ENCODE measurements at regions not wholly inside any gene's neighbourhood (a gene's known extent, or its start where the extent isn't known, plus 50 kb on each side); places are given as distances from the start of the nearest gene placed in this dataset.
"Not testable (repeated sequence)": the region's sequence is repeated elsewhere in the genome, so short reads cannot be mapped to it uniquely, and the experiment has no call there.

DNA sequence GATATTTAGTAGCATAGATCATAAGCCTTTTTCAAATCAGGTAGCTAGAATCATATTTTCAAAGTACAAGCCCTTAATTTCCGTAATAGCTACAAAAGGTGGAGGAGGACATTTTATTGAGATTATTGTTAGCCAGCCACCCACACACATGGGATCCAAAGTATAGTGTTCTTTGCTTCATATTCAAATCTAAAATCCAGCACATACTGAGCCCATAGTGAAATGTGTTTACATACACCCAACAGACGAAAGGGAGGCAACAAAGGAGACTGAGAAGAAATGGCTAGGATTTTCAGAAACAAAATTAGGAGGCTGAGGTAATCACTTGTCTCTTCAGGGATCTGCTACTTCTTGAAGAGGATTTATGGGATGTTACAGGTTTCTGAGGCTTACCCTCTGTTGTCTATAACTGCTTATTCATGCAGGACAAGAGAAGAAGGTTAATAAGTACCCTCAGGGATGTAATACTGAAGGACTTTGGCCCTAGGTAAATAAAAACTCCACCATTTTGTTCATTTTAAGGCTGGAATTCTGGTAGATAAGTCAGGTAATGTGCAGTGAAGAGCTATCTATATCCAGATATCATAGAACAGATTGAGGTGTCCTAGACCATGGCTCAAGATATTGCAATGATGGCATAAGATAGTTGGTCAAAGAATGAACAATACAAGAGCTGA is 182.1 kb downstream of the SPDYE17 start:
- not testable (repeated sequence) for DNase-seq

DNA sequence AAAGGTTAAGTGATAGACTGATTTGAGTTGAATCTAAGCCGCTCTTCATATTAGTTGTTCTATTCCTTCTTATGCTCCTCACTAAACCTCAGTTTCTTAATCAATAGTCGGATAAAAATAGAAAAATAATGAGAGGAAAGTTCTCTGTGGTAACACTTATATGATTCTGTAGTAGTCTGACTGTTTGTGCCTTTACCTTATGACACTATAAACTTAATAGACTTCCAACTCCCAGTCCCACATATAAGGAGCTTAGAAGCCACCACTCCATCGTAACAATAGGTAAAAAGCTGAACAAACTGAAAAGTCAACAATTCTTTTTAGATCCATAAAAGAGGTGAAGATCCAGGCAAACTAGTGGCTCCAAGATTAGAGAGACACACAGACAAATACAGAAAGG is 192.3 kb downstream of the SPDYE17 start:
- DNase-seq, result not testable (repeated sequence)

DNA sequence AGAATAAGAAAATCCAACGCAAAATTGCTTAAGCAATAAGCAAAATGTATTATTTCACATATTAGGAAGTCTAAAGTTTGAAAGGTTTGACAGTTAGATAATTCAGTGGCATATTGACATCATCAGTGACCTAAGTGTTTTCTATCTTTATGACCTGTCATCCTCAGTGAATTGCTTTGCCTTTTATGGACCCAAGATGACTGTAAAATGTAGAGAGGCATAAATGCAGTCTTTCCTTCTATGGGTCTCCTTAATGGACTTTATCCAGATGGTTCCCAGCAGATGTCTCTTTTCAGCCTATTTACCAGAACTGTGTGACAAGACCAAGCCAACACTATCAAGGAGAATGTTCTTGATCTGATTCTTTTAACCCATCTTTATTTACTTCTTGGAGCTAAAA is 192.9 kb downstream of the SPDYE17 start:
- not testable (repeated sequence) for DNase-seq

DNA sequence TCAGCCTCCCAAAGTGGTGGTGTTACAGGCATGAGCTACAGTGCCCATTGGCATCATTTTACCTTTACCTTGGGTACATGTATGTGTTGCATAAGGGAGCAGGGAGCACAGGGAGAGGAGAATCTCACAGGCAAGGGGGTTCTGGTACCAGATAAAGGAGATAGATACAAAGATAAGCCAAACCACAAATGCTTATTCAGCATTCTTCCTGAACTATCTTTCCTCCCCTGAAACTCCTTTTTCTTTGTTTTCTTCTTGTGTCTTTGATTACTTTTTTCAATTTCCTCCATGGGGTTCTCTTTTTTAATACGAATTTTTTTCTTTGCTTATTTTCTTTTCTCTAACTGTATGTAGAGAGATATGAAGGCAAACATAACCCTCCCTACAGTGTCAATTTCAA is 193.8 kb downstream of the SPDYE17 start:
- DNase-seq, result not testable (repeated sequence)

DNA sequence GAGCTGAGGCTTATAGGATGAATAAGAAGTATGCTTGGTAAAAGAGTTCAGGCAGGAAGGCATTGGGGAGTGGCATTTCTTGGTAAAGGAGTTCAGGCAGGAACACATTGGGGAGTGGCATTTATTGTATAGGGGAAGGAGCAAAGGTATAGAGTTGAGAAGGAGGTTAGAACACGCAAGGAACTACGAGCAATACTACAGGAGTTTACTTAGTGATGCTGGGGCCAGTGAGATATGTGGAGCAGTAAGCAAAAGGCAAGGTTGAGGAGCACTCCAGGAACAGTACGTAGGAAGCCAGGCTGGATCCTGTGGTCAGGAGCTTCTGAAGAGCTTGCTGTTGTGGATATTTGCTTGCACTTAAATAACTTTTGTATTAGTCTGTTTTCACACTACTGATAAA is 202.2 kb upstream of the POMZP3 start:
- DNase-seq, result not testable (repeated sequence)

DNA sequence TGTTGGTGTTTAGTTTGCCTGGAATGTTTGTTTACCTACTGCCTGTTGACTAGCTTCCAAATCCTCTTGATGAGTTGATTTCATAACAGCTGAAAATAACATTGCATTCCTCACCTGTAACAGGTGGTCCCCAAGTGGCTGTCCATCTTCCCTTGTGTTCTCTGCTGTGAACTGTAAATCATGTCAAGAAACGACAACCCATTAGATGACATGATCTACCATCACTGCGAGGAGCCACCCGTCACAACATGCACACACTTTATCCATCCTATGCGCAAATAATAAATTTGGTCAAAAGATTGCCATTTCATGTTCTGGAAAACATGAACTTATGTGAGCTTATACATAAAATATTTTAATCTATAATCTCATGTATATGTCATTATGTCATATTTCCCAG is 199.1 kb upstream of the POMZP3 start:
- not testable (repeated sequence) for DNase-seq

DNA sequence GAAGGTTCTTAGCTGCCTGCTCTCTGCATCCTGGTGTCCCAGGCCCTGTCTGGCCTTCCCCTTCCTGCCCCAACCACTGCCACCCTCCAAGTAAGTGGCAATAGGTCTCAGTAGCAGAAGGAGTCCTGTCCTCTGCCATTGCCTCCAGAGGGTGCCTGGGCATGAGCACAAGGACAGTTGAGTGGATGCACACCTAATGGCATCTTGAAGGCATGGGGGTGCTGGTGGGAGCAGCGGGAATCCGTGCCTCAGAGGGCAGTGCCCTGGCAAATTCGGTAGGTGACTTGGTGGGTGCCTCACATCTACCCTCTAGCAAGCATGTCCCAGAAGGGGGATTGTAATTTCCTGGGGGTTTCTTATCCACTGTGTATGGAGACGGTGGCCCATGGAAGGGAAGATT is 182.8 kb upstream of the POMZP3 start:
- DNase-seq, result not testable (repeated sequence)

DNA sequence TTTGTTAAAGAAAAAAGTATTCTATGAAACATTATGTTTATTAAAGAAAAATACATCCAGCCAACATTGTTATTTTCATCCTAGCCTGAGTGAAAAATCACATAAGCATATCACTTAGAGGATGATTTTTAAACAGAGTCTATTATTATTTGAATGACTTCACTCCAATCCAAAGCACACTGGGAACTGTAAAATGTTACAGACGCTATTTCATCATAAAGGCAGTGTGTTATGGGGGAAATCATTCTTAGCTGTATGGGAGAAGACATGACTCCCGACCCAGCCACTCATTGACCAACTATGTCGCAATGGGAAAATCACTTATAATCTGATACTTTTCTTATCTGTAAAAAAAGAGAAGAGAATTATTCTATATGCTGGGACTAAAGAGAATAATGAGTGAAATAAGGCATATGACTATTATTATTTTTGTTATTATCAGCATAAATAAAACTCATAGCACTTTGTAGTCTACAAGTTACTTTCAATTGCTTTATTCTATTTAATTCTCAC is 180.6 kb upstream of the POMZP3 start:
- DNase-seq, result not testable (repeated sequence)

DNA sequence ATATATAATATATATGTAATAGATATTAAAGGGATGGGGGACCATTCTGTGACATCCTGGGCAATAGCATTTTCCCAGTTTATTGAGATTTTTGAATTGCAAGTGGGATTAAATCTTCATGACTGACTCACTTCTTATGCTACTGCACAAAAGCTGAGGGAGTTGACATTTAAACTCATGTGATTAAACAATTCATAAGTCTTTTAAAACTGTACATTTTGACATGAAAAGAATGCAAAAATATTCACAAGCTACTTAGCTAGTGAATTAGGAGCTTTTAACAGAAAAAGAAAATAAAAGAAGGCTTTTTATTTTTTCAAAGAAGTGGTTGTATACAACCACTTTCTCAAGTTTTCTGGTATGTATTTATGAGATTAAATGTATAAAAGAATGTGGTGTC is 179.4 kb upstream of the POMZP3 start:
- not testable (repeated sequence) for DNase-seq

DNA sequence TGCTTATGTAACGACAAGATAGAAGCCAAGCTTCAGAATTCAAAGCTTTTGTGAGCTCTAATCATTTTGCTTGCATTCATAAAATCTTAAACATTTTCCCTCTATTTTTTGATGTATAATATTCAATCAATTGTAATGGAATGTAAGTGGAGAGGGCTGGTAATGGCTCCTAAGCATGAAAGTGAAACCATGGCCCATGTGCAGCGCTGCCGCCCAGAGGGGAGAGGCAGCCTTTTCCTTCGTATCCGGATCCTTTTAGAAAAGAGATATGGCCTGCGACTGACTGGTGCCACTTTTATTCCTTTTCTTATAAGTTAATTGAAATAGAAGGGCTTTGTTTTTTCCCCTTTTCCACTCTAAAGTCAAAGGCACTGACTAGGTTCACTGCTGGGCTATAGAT is 178.9 kb upstream of the POMZP3 start:
- not testable (repeated sequence) for DNase-seq

DNA sequence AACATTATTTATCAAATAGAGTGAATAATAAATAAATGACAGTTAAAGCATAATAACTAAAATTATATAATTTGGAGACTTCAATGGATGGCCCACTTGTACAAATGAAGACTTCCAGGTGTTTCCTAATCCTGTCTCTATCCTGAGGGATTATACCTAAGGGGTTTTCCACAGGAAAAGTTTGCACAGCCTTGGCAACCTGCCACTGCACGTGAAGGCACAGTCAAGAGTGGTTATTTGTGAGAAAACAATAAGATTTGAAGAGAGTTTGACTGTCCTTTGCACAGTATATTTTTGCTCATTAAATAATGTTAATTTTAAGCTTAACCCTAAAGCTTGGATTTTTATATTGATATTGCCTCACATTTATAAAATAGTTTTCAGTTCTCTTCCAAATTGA is 178.2 kb upstream of the POMZP3 start:
- DNase-seq, result not testable (repeated sequence)

DNA sequence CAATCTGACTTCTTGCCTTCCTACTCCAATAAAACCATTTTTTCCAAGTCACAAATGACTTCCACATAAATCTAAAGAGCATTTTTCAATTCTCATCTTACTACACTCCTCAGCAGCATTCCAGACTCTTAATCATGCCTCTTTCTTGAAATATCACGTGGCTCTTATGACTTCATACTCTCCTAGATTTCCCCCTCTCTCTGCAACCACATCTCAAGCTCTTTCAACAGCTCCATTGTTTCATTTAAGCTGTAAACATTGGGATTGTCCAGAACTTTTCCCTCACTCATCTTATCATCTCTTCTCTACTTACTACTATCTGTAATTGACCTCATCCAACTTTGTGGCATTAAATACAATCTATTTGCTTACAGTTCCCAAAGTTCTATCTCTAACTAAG is 170.6 kb upstream of the POMZP3 start:
- DNase-seq, result not testable (repeated sequence)

DNA sequence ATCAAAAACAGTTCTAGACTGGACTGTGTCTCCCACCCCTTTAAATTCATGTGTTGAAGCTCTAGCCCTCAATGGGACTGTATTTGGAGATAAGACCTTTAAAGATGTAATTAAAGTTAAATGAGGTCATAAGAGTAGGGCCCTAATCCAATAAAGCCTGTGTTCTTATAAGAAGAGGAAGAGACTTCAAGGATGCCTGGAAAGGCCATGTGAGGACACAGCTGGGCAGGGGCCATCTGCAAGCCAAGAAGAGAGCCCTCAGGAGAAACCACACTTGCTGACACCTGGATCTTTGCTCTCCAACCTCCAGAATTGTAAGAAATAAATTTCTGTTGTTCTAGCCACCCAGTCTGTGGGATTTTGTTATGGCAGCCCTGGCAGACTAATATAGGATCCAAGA is 153.6 kb upstream of the POMZP3 start:
- not testable (repeated sequence) for DNase-seq

DNA sequence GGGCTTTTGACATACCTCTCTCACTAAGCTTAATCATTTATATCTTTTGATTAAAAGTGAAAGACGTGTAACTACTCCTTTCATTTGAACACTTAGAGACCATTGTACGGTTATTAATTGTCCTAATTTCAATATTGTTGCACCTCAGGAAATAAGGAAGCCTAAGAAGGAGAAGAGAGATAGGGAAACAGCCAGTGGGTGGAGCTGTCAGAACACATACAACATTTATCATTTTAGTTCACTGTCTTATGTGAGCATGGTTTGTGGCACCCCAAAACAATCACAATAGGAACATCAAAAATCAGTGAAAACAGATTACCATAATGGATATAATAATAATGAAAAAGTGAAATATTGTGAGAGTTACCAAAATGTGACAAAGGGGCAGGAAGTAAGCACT is 147.2 kb upstream of the POMZP3 start:
- DNase-seq, result not testable (repeated sequence)

DNA sequence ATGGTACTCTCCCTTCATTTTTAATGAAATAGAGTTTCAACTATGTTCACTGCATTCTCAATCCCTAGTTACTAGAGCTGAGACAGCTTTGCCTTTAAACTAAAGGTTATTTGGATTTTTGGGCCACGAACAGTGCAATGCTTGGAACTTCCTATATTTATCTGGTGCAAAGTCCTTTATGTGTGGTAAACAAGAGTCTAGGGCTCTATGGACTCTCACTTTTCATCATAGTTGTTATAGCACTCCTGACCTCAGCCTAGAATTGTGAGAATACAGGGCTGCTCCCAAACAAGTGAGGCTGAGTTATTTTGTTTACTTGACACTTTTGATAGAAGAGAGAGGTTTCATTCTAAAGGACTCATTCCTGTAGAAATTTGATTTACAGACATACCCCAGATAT is 144.9 kb upstream of the POMZP3 start:
- not testable (repeated sequence) for DNase-seq

DNA sequence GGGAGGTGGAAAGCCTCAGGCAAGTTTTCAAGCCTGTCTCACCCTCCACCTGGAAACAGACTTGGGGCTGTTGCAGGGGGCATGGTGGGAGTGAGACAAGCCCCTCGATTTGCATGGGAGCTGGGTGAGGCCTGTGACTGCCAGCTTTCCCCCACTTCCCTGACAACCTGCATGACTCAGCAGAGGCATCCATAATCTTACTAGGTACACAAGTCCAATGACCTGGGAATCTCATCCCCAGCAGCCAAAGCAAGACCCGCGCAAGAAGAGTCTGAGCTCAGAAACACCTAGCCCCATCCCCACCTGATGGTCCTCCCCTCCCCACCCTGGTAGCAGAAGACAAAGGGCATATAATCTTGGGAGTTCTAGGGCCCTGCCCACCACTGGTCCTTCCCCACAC is 136.9 kb upstream of the POMZP3 start:
- DNase-seq, result not testable (repeated sequence)

DNA sequence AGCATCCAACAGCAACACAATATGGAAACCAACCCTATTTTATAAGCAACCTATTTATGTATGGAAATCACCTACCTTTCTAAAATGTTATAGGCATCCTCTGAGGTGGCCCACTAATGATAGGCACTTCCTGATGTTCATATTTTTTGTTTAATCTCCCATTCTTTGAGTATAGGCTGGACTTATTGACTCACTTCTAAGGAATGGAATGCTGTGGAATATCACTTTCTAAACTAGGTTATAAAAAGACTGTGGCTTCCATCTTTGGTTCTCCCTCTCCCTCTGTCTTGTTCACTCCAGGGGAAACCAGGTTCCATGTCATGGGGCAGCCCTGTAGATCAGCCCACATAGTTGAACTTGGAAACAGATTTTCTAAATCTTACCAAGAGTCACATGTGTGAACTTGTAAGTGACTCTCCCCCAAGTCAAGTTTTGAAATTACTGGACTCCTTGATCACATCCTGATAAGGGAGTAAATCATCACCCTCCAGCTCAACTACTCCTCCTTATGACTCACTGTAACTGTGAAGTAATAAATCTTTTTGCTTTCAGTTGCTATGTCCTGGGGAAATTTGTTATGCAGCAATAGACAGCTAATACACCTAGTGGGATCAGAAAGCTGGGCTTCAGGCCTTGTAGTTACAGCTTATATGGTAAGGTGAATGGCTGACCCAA is 133.6 kb upstream of the POMZP3 start:
- DNase-seq, result not testable (repeated sequence)

DNA sequence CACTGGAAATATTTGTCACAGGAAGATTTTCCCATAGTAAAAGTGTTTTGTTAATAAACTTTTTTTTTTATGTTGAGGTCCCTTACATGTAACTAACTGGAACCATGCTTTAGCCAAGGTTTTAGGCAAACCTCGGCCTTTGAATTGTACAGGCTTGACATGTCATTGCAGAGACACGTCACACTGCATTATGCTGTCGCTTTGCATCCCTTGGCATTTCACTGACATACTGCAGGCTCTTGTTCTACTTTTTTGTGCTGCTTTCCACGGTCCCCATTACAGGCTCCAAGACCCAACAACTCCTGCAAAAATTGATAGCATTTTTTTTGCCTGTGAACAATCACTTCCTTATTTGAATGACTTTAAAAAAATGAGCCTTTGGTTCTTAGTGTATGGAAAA is 112.5 kb upstream of the POMZP3 start:
- DNase-seq, result not testable (repeated sequence)

DNA sequence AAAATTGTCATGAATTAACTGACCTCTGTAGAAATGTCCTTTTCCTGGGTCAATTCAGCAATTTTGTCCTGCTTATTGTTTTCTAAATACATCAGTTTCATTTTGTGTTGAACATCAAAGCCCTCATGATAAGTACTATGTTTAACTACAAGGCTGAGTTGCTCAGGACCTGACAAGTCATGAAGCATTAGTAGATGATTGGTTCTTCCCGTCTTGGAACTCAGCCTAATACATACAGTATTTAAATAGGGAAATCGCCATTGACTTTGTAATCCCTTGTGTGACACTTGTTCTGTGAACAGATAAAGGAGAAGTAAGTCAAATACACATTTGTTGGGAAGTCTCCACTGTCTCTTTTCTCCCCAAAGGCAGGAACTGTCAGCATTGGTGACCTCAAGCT is 109.6 kb upstream of the POMZP3 start:
- DNase-seq, result not testable (repeated sequence)

DNA sequence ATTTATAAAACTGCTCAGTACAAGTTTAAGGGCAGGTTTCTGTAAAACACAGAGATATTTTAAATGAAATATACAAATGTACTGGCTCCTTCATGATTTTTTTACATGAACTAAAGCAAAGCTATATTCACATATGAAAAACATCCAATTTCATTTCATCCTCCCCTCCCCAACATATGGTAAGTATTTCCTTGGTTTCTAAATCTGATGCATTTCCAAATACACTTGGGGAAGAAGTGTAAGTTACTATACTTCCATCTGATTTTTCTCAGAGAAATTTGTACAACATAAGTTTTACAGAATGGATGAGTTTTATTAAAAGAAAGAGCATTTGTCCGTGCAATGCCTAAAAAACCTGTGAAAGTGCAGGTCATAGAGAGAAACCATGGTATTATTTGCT is 109.0 kb upstream of the POMZP3 start:
- not testable (repeated sequence) for DNase-seq

DNA sequence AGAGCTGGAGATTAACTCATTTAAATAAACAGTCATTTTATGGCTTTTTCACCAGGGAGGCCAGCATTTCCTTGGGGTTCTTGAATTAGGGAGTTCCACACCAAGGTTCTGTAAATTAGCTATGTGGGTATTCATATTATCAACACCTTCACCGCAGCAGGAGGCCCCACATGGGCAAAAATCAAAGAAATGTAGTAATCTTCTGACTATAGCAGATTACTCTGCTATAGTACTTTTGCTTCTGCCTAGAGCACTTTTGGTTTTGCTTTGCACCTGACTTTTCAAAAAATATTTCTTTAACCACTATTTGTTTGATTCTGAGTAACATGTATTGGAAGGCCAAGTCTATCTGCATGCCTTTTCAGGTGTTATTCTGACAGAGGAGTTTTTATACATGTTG is 108.6 kb upstream of the POMZP3 start:
- DNase-seq, result not testable (repeated sequence)

DNA sequence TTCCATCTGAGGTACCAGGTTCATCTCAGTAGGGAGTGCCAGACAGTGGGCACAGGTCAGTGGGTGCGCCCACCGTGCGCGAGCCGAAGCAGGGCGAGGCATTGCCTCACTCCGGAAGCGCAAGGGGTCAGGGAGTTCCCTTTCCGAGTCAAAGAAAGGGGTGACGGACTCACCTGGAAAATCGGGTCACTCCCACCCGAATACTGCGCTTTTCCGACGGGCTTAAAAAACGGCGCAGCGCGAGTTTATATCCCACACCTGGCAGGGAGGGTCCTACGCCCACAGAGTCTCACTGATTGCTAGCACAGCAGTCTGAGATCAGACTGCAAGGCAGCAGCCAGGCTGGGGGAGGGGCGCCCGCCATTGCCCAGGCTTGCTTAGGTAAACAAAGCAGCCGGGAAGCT is 101.5 kb upstream of the POMZP3 start:
- not testable (repeated sequence) for DNase-seq

DNA sequence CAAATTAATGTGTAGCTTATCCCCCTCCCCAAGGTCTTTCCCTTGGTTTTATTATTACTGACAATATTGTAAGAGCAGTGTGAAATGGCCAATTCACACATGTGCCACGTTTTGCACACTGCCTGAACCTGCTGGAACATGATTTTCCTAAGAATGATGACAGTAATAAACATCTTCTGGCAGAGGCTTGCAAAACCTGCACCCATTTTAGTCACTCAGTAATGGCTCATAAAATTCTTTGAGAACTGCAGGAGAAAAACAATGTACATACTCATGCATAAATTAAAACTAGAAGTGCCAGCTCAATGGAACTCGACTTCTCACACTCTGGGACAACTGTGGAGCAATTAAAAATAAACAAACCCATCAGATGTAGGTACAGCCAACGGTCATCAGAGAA is 96.8 kb upstream of the POMZP3 start:
- DNase-seq, result not testable (repeated sequence)

DNA sequence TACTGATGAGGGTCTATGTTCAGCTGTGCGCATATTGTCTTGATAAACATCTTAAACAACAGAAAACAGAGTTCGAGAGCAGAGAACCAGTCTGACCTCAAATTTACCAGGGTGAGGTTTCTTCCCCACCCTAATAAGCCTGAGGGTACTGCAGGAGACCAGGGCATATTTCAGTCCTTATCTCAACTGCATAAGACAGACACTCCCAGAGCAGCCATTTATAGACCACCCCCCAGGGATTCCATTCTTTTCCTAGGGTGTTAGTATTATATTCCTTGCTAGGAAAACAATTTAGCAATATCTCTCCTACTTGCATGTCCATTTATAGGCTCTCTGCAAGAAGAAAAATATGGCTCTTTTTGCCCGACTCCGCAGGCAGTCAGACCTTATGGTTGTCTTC is 89.5 kb upstream of the POMZP3 start:
- not testable (repeated sequence) for DNase-seq

Measured in C1 segment of cervical spinal cord (tissue), 14 donors.